GM23338 (cell line): ENCODE measurements at regions not wholly inside any gene's neighbourhood (a gene's known extent, or its start where the extent isn't known, plus 50 kb on each side); places are given as distances from the start of the nearest gene placed in this dataset.

ENCODE experiments used
- ATAC-seq: fragments of 200-7000 bp; cut with Tn5 transposase; 3 replicates; pipeline ENCODE4 v1.9.1; 2020
- DNase-seq: peaks from one replicate; pipeline ENCODE4 v3.0.0-alpha.2; 2015; ENCODE audit warnings: low spot score
- H2AFZ ChIP-seq: fragments of 200-600 bp; sonication (generic); 2 replicates; pipeline ENCODE4 v1.8.0; 2016; ENCODE audit warnings: antibody characterized with exemption, mild to moderate bottlenecking, moderate library complexity
- H3F3A ChIP-seq: fragments of 200-600 bp; sonication (generic); replicated peaks from 2 replicates; pipeline ENCODE4 v1.8.0; 2017; ENCODE audit warnings: antibody characterized with exemption, mixed run types, low read depth
- H3K27ac ChIP-seq: fragments of 200-600 bp; sonication (generic); 2 replicates; pipeline ENCODE4 v1.6.1; 2016; ENCODE audit warnings: low read depth
- H3K27me3 ChIP-seq: fragments of 200-600 bp; sonication (generic); 2 replicates; pipeline ENCODE4 v1.8.0; 2016; ENCODE audit warnings: mild to moderate bottlenecking, mixed run types, moderate library complexity; ENCODE audit not compliant: insufficient read depth
- H3K36me3 ChIP-seq: fragments of 200-600 bp; sonication (generic); 2 replicates; pipeline ENCODE4 v1.8.0; 2016; ENCODE audit warnings: mild to moderate bottlenecking; ENCODE audit not compliant: insufficient read depth
- H3K4me1 ChIP-seq: fragments of 200-600 bp; sonication (generic); 2 replicates; pipeline ENCODE4 v1.8.0; 2016; ENCODE audit warnings: mild to moderate bottlenecking, moderate library complexity; ENCODE audit not compliant: insufficient read depth
- H3K4me2 ChIP-seq: fragments of 200-600 bp; sonication (generic); 2 replicates; pipeline ENCODE4 v1.7.1; 2017; ENCODE audit warnings: mixed run types
- H3K4me3 ChIP-seq: fragments of 200-600 bp; sonication (generic); 2 replicates; pipeline ENCODE4 v1.6.1; 2016; ENCODE audit warnings: mixed run types
- H3K79me2 ChIP-seq: fragments of 200-600 bp; sonication (generic); replicated peaks from 2 replicates; pipeline ENCODE4 v1.8.0; 2017; ENCODE audit warnings: mild to moderate bottlenecking; ENCODE audit not compliant: insufficient read depth
- H3K9me2 ChIP-seq: fragments of 200-600 bp; sonication (generic); 2 replicates; pipeline ENCODE4 v1.8.0; 2017; ENCODE audit not compliant: insufficient read depth
- H4K20me1 ChIP-seq: fragments of 200-600 bp; sonication (generic); replicated peaks from 2 replicates; pipeline ENCODE4 v1.8.0; 2017; ENCODE audit warnings: mild to moderate bottlenecking; ENCODE audit not compliant: insufficient read depth
- H3K27ac Mint-ChIP-seq: 2 replicates; pipeline ENCODE4 v1.8.0; 2020; ENCODE audit warnings: inconsistent platforms, mild to moderate bottlenecking, moderate library complexity, mixed read lengths
- H3K27me3 Mint-ChIP-seq: 3 replicates; pipeline ENCODE4 v1.8.0; 2022; ENCODE audit warnings: low read depth, mild to moderate bottlenecking, moderate library complexity, mixed read lengths, inconsistent platforms; ENCODE audit not compliant: insufficient read depth, poor library complexity
- H3K36me3 Mint-ChIP-seq: 3 replicates; pipeline ENCODE4 v1.8.0; 2021; ENCODE audit warnings: low read depth, mild to moderate bottlenecking, inconsistent platforms, moderate library complexity, mixed read lengths
- H3K4me1 Mint-ChIP-seq: 3 replicates; pipeline ENCODE4 v1.8.0; 2020; ENCODE audit warnings: mild to moderate bottlenecking, inconsistent platforms, mixed read lengths
- H3K4me3 Mint-ChIP-seq: 3 replicates; pipeline ENCODE4 v1.8.0; 2021; ENCODE audit warnings: moderate library complexity, mild to moderate bottlenecking, inconsistent platforms, mixed read lengths
- H3K9me3 Mint-ChIP-seq: 3 replicates; pipeline ENCODE4 v1.8.0; 2020; ENCODE audit warnings: moderate library complexity, mild to moderate bottlenecking, inconsistent platforms, mixed read lengths
- CREB1 ChIP-seq: fragments of 250-450 bp; sonication (Bioruptor Pico); IDR thresholded peaks from 2 replicates; pipeline ENCODE4 v1.5.0; 2020; ENCODE audit warnings: low read depth, mild to moderate bottlenecking, moderate library complexity
- CTCF ChIP-seq, 2 experiments: fragments of 200-600 bp in 1 of 2; sonication (generic) in 1 of 2; conservative IDR thresholded peaks; 2 replicates each; pipeline versions ENCODE4 v1.5.1 to v1.6.1; 2016 to 2017; ENCODE audit warnings: antibody characterized with exemption in 2 of 2, low read depth in 2 of 2, mild to moderate bottlenecking in 2 of 2, moderate library complexity in 1 of 2
- ETS1 ChIP-seq: IDR thresholded peaks from 2 replicates; pipeline ENCODE4 v1.6.1; 2016; ENCODE audit warnings: antibody characterized with exemption
- EZH2 ChIP-seq: fragments of 200-600 bp; sonication (generic); IDR thresholded peaks from one replicate; pipeline ENCODE4 v1.8.0; 2017; ENCODE audit warnings: antibody characterized with exemption, mild to moderate bottlenecking, low read depth; ENCODE audit not compliant: unreplicated experiment
- EZH2phosphoT487 ChIP-seq: fragments of 200-600 bp; sonication (generic); IDR thresholded peaks from one replicate; pipeline ENCODE4 v1.8.1; 2018; ENCODE audit warnings: antibody characterized with exemption; ENCODE audit not compliant: unreplicated experiment
- JUNB ChIP-seq: IDR thresholded peaks from one replicate; pipeline ENCODE4 v1.6.1; 2016; ENCODE audit warnings: antibody characterized with exemption; ENCODE audit not compliant: unreplicated experiment
- NANOG ChIP-seq: IDR thresholded peaks from 2 replicates; pipeline ENCODE4 v1.6.1; 2016; ENCODE audit warnings: antibody characterized with exemption, borderline replicate concordance
- POLR2AphosphoS5 ChIP-seq: IDR thresholded peaks from 2 replicates; pipeline ENCODE4 v1.6.1; 2016; ENCODE audit warnings: antibody characterized with exemption, low read depth
- REST ChIP-seq: IDR thresholded peaks from one replicate; pipeline ENCODE4 v1.6.1; 2018; ENCODE audit warnings: antibody characterized with exemption; ENCODE audit not compliant: unreplicated experiment
- STAT1 ChIP-seq: IDR thresholded peaks from one replicate; pipeline ENCODE4 v1.6.1; 2016; ENCODE audit warnings: antibody characterized with exemption; ENCODE audit not compliant: unreplicated experiment
- ZNF114 ChIP-seq: fragments of 250-450 bp; sonication (Bioruptor Pico); IDR thresholded peaks from 2 replicates; pipeline ENCODE4 v1.5.0; 2020; ENCODE audit warnings: mild to moderate bottlenecking, moderate library complexity
- ZNF331 ChIP-seq: fragments of 250-450 bp; sonication (Bioruptor Pico); IDR thresholded peaks from 2 replicates; pipeline ENCODE4 v1.5.0; 2020; ENCODE audit warnings: low read depth, mild to moderate bottlenecking, moderate library complexity
- ZNF462 ChIP-seq: fragments of 250-450 bp; sonication (Bioruptor Pico); IDR thresholded peaks from 2 replicates; pipeline ENCODE4 v1.5.0; 2020; ENCODE audit warnings: mild to moderate bottlenecking, moderate library complexity

GRCh38 chr12:131241517-131241916 lies 287.8 kb downstream of the ADGRD1 start:
- no peaks in the 10 kb centered on the region for H4K20me1 ChIP-seq
- H3K27me3 Mint-ChIP-seq, result peaks cover 4% of the 10 kb centered on the region
- 0 out of 2 replicates have a peak, but pooled peaks cover 4% of the 10 kb centered on the region for H3K9me2 ChIP-seq
- ATAC-seq (no peak), DNase-seq (no peak)
- H3F3A ChIP-seq, result no peaks in the 10 kb centered on the region
- no peak overlapping the region for H3K4me3 ChIP-seq
- H3K27ac ChIP-seq, result no peak overlapping the region
- no peak for TF ChIP-seq NANOG
- TF ChIP-seq ZNF462 (CRISPR knock-in tag), result no peak
- TF ChIP-seq REST, result no peak
- no peak for TF ChIP-seq CTCF (conservative IDR thresholded peaks at IDR 0.05; ENCODE audit: low read depth in 2 of 2)
- no peak for TF ChIP-seq EZH2
- TF ChIP-seq EZH2phosphoT487, result no peak
- no peak for TF ChIP-seq ETS1
- no peak for TF ChIP-seq ZNF331 (CRISPR knock-in tag)
- TF ChIP-seq POLR2AphosphoS5, result no peak
- no peak for TF ChIP-seq ZNF114 (CRISPR knock-in tag)
- TF ChIP-seq STAT1, result no peak
- TF ChIP-seq JUNB, result no peak
- no peak for TF ChIP-seq CREB1 (CRISPR knock-in tag)
- no peak overlapping the region for H3K4me3 Mint-ChIP-seq
- H3K79me2 ChIP-seq, result no peaks in the 10 kb centered on the region
- no peaks in the 10 kb centered on the region for H3K27me3 ChIP-seq
- no peak overlapping the region for H2AFZ ChIP-seq
- peaks cover 22% of the 10 kb centered on the region for H3K9me3 Mint-ChIP-seq
- no peaks in the 10 kb centered on the region for H3K36me3 ChIP-seq
- H3K4me1 ChIP-seq, result no peaks in the 10 kb centered on the region
- no peak overlapping the region for H3K4me2 ChIP-seq
- H3K27ac Mint-ChIP-seq, result no peak overlapping the region
- peaks cover 15% of the 10 kb centered on the region; the same call in 2 of the 3 replicates for H3K36me3 Mint-ChIP-seq
- H3K4me1 Mint-ChIP-seq, result peaks cover 6% of the 10 kb centered on the region; the same call in 2 of the 3 replicates
